CD4-positive, alpha-beta T cell (primary cell): ENCODE measurements at regions not wholly inside any gene's neighbourhood (a gene's known extent, or its start where the extent isn't known, plus 50 kb on each side); places are given as distances from the start of the nearest gene placed in this dataset.

ENCODE experiments used
- ATAC-seq: fragments of 200-7000 bp; cut with Tn5 transposase; one replicate; pipeline ENCODE4 v1.10.0; 2022; ENCODE audit warnings: mild to moderate bottlenecking; ENCODE audit not compliant: poor library complexity
- CTCF ChIA-PET: fragments of 350-600 bp; sonication (Branson Sonifier 250); formaldehyde crosslinking; loops from one replicate; lab custom pipeline; 2021; ENCODE audit warnings: antibody characterized with exemption, inconsistent platforms; lab: Charles Lee
- POLR2A ChIA-PET: fragments of 350-600 bp; sonication (Branson Sonifier 250); formaldehyde crosslinking; loops from one replicate; lab custom pipeline; 2021; ENCODE audit warnings: antibody characterized with exemption, inconsistent platforms; lab: Charles Lee
- DNase-seq, 14 experiments: peaks; one replicate each; pipeline ENCODE4 v3.0.0-alpha.2; 2013 to 2020; ENCODE audit warnings: mixed read lengths in 2 of 14
- H3K27ac ChIP-seq, 2 donors: one replicate each; pipeline versions ENCODE4 v1.5.1 to v1.7.0; 2013; ENCODE audit warnings: low read length in 2 of 2, low read depth in 1 of 2, mild to moderate bottlenecking in 1 of 2
- H3K27me3 ChIP-seq, 2 experiments: 1 replicate in 1 of 2; 2 replicates in 1 of 2; pipeline versions ENCODE4 v1.6.1 to v1.7.0; 2013; ENCODE audit warnings: low read length in 2 of 2, control low read depth in 1 of 2, mild to moderate bottlenecking in 1 of 2, moderate library complexity in 1 of 2; ENCODE audit not compliant: insufficient read depth in 2 of 2, control insufficient read depth in 1 of 2
- H3K36me3 ChIP-seq: one replicate; pipeline ENCODE4 v1.6.1; 2013; ENCODE audit warnings: low read length, control low read depth; ENCODE audit not compliant: insufficient read depth
- H3K4me1 ChIP-seq: one replicate; pipeline ENCODE4 v1.6.1; 2013; ENCODE audit warnings: low read length, control low read depth; ENCODE audit not compliant: insufficient read depth
- H3K4me3 ChIP-seq: one replicate; pipeline ENCODE4 v1.5.1; 2013; ENCODE audit warnings: mild to moderate bottlenecking, low read length, moderate library complexity
- H3K9me3 ChIP-seq, 2 experiments: 1 replicate in 1 of 2; 2 replicates in 1 of 2; pipeline versions ENCODE4 v1.6.1 to v1.7.0; 2013; ENCODE audit warnings: low read length in 2 of 2, mild to moderate bottlenecking in 2 of 2, control low read depth in 1 of 2, moderate library complexity in 1 of 2; ENCODE audit not compliant: control insufficient read depth in 1 of 2, insufficient read depth in 1 of 2
- H3K27ac Mint-ChIP-seq: one replicate; pipeline ENCODE4 v1.8.0; 2020; ENCODE audit warnings: mixed read lengths
- H3K27me3 Mint-ChIP-seq: one replicate; pipeline ENCODE4 v1.8.0; 2021; ENCODE audit warnings: mixed read lengths
- H3K36me3 Mint-ChIP-seq: one replicate; pipeline ENCODE4 v1.8.0; 2021; ENCODE audit warnings: low read depth, mixed read lengths
- H3K4me1 Mint-ChIP-seq: one replicate; pipeline ENCODE4 v1.8.0; 2021; ENCODE audit warnings: low read depth, mixed read lengths
- H3K4me3 Mint-ChIP-seq: one replicate; pipeline ENCODE4 v1.8.0; 2020; ENCODE audit warnings: mild to moderate bottlenecking, mixed read lengths
- H3K9me3 Mint-ChIP-seq: one replicate; pipeline ENCODE4 v1.8.0; 2020; ENCODE audit warnings: mixed read lengths
- CTCF ChIP-seq: fragments of 200-600 bp; IDR thresholded peaks from one replicate; pipeline ENCODE4 v1.8.0; 2022; ENCODE audit warnings: antibody characterized with exemption, mild to moderate bottlenecking
- intact Hi-C, 2 experiments: fragments of 100-400 bp; cut with DNase I in 1 of 2; cut with micrococcal nuclease in 1 of 2; formaldehyde crosslinking; loops; one replicate each; pipeline versions ENCODE4 v1.15.1 to v1.9.0; 2023 to 2025; cut with DNase I, micrococcal nuclease

- H3K27ac ChIP-seq: no peak overlapping the region
- H3K4me3 ChIP-seq: no peak overlapping the region
- H3K4me1 Mint-ChIP-seq: no peaks in the 10 kb centered on the region
- H3K27me3 Mint-ChIP-seq: no peaks in the 10 kb centered on the region
- no peaks in the 10 kb centered on the region for H3K27me3 ChIP-seq
- H3K9me3 ChIP-seq: no peaks in the 10 kb centered on the region
- no peaks in the 10 kb centered on the region for H3K9me3 Mint-ChIP-seq
- no peak overlapping the region for H3K4me3 Mint-ChIP-seq
- CTCF ChIA-PET: no interaction called here
- no peak for TF ChIP-seq CTCF
- no peaks in the 10 kb centered on the region for H3K36me3 ChIP-seq
- no peak overlapping the region for H3K27ac Mint-ChIP-seq
- no peaks in the 10 kb centered on the region for H3K36me3 Mint-ChIP-seq
- no peaks in the 10 kb centered on the region for H3K4me1 ChIP-seq
- ATAC-seq (no peak), DNase-seq (no peak)
- POLR2A ChIA-PET: no interaction called here
- intact Hi-C loops: no loop called here
These were observed 118.2 kb upstream of the THUMPD2 start for GRCh38 chr2:39897273-39897672.

- POLR2A ChIA-PET: no interaction called here
- no peaks in the 10 kb centered on the region for H3K4me1 Mint-ChIP-seq
- ATAC-seq: no peak
- H3K4me3 Mint-ChIP-seq: no peak overlapping the region
- Histone ChIP-seq H3K4me1 (no peaks in the 10 kb centered on the region), H3K27ac (no peak overlapping the region), H3K9me3 (no peaks in the 10 kb centered on the region), H3K27me3 (no peaks in the 10 kb centered on the region), H3K36me3 (no peaks in the 10 kb centered on the region), H3K4me3 (no peak overlapping the region)
- H3K36me3 Mint-ChIP-seq: no peaks in the 10 kb centered on the region
- H3K27me3 Mint-ChIP-seq: no peaks in the 10 kb centered on the region
- H3K9me3 Mint-ChIP-seq: no peaks in the 10 kb centered on the region
- CTCF ChIA-PET: no interaction called here
- no peak for DNase-seq
- H3K27ac Mint-ChIP-seq: no peak overlapping the region
- TF ChIP-seq CTCF: no peak
- intact Hi-C loops: no loop called here
These were observed 115.0 kb upstream of the THUMPD2 start for GRCh38 chr2:39894082-39894481.

- ATAC-seq: no peak
- Histone ChIP-seq H3K9me3 (no peaks in the 10 kb centered on the region), H3K4me1 (no peaks in the 10 kb centered on the region), H3K36me3 (no peaks in the 10 kb centered on the region), H3K27me3 (no peaks in the 10 kb centered on the region), H3K27ac (no peak overlapping the region), H3K4me3 (no peak overlapping the region)
- no peak for TF ChIP-seq CTCF
- H3K27ac Mint-ChIP-seq: no peak overlapping the region
- no peaks in the 10 kb centered on the region for H3K9me3 Mint-ChIP-seq
- intact Hi-C loops: no loop called here
- no peaks in the 10 kb centered on the region for H3K36me3 Mint-ChIP-seq
- H3K4me1 Mint-ChIP-seq: no peaks in the 10 kb centered on the region
- CTCF ChIA-PET: no interaction called here
- DNase-seq: no peak
- H3K4me3 Mint-ChIP-seq: no peak overlapping the region
- POLR2A ChIA-PET: no interaction called here
- H3K27me3 Mint-ChIP-seq: no peaks in the 10 kb centered on the region
These were observed 114.6 kb upstream of the THUMPD2 start for GRCh38 chr2:39893616-39894015.
